Body of pancreas (tissue), 4 donors: ENCODE measurements at regions not wholly inside any gene's neighbourhood (a gene's known extent, or its start where the extent isn't known, plus 50 kb on each side); places are given as distances from the start of the nearest gene placed in this dataset.

Source experiments
- CTCF ChIP-seq, 7 experiments: fragments of 450-650 bp in 4 of 7; fragments of 200-600 bp in 3 of 7; sonication (generic) in 3 of 7; IDR thresholded peaks; one replicate each; pipeline ENCODE4 v1.5.1; 2016 to 2019; ENCODE audit warnings: antibody characterized with exemption in 7 of 7
- POLR2A ChIP-seq, 3 donors: fragments of 450-650 bp; IDR thresholded peaks; one replicate each; pipeline ENCODE4 v1.6.1; 2016; ENCODE audit warnings: antibody characterized with exemption in 3 of 3, mild to moderate bottlenecking in 2 of 3

- TF ChIP-seq CTCF (IDR thresholded peaks at IDR 0.05) (no peak), POLR2A (IDR thresholded peaks at IDR 0.05) (no peak)
These were observed 422.5 kb upstream of the PIK3C3 start for GRCh38 chr18:41532344-41533086.
